ENCODE measurements at regions not wholly inside any gene's neighbourhood (a gene's known extent, or its start where the extent isn't known, plus 50 kb on each side); places are given as distances from the start of the nearest gene placed in this dataset.

DNA sequence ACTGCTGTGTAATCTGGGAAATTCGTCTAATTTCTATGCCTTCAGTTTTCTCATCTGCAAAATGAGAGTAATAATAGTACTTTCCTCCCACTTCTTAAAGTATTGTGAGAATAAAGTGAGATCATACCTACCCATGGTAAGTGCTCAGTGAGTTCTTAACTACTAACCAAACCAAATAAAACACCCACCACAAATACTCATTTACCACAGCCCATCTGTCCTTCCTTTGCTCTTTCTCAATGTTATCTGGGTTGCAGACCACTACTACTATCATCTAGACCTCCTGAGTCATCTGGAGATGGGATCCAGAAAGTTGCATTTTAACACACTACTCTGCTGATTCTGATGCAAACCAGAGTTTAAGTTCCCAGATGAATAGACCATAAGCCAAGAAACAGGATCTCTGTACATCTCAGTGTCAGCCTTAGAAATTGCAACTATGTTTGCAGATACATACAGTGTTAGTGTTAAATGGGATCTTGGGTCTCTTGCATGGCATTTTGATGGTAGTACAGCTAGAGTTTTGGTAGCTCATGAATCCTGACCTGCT is 105.4 kb upstream of the ATP10B start:
- no peak for TF ChIP-seq GATA2 (IDR thresholded peaks at IDR 0.05; ENCODE audit: low read depth, low read length)
- no peak for TF ChIP-seq GATA3 (IDR thresholded peaks at IDR 0.05; ENCODE audit: low read depth, low read length)

Measured in SH-SY5Y (cell line).